ENCODE measurements at regions not wholly inside any gene's neighbourhood (a gene's known extent, or its start where the extent isn't known, plus 50 kb on each side); places are given as distances from the start of the nearest gene placed in this dataset.

- in situ Hi-C loops (cut with MboI), result no loop called here
- no peak overlapping the region for H3K9ac ChIP-seq (ENCODE audit: insufficient read depth in 1 of 2, low read depth in 2 of 2, low read length in 2 of 2)
- ChIA-PET POLR2A (no interaction called here), CTCF (ENCODE audit: low intra/inter-chr PET ratio) (no interaction called here)
- H2AFZ ChIP-seq (ENCODE audit: low read depth, low read length), result no peak overlapping the region
- FAIRE-seq (no peak), ATAC-seq (no peak), DNase-seq (ENCODE audit: extremely low read depth in 1 of 4, low spot score in 3 of 4) (no peak)
- no peaks in the 10 kb centered on the region for H3K9me3 ChIP-seq (replicated peaks; ENCODE audit: control insufficient read depth, insufficient read depth, low read depth, low read length)
- H3K36me3 ChIP-seq (ENCODE audit: control insufficient read depth, insufficient read depth, low read length), result peaks cover 3% of the 10 kb centered on the region; the same call in 1 of the 3 replicates
- no TSS peak for BruUV-seq (replicated peaks)
- no peaks in the 10 kb centered on the region for H3K79me2 ChIP-seq (ENCODE audit: control insufficient read depth, insufficient read depth, low read length)
- H4K20me1 ChIP-seq (replicated peaks; ENCODE audit: control insufficient read depth, insufficient read depth, low read length), result no peaks in the 10 kb centered on the region
- no peaks in the 10 kb centered on the region for H3K9me1 ChIP-seq (ENCODE audit: control insufficient read depth, insufficient read depth, low read length)
- H3K4me1 ChIP-seq (replicated peaks in 1 of 2; ENCODE audit: control insufficient read depth in 2 of 2, insufficient read depth in 2 of 2, low read length in 2 of 2), result no peaks in the 10 kb centered on the region
- H3K27ac ChIP-seq (ENCODE audit: extremely low read depth, low read depth, low read length), result no peak overlapping the region
- H3K4me2 ChIP-seq (ENCODE audit: insufficient read depth, low read length), result no peak overlapping the region
- H3K4me3 ChIP-seq, result no peak overlapping the region
- H3K27me3 ChIP-seq (ENCODE audit: control insufficient read depth in 2 of 2, insufficient read depth in 2 of 2, low read length in 2 of 2), result no peaks in the 10 kb centered on the region
- intact Hi-C loops (cut with micrococcal nuclease), result no loop called here
- TF ChIP-seq DNMT1 (IDR thresholded peaks at IDR 0.05), result no peak
- no peak for TF ChIP-seq VEZF1 (CRISPR knock-in tag; IDR thresholded peaks at IDR 0.05)
- no peak for TF ChIP-seq RHOXF2B (CRISPR knock-in tag; conservative IDR thresholded peaks at IDR 0.05)
- peak; percentile 51 for TF ChIP-seq C11orf30 (IDR thresholded peaks at IDR 0.05; ENCODE audit: low read depth)
- TF ChIP-seq DDX20 (tag; IDR thresholded peaks at IDR 0.05; ENCODE audit: low read depth), result no peak
- no peak for TF ChIP-seq HOXB6 (CRISPR knock-in tag; IDR thresholded peaks at IDR 0.05; ENCODE audit: borderline replicate concordance)
- TF ChIP-seq ZNF280A (IDR thresholded peaks at IDR 0.05; ENCODE audit: low read depth, partially characterized antibody), result no peak
- TF ChIP-seq SP2 (IDR thresholded peaks at IDR 0.05; ENCODE audit: extremely low read depth, low read depth, low read length, poor library complexity, severe bottlenecking), result no peak
- no peak for TF ChIP-seq BRCA1 (IDR thresholded peaks at IDR 0.05)
- TF ChIP-seq BRCA1 (CRISPR knock-in tag; IDR thresholded peaks at IDR 0.05), result no peak
- no peak for TF ChIP-seq YBX1 (IDR thresholded peaks at IDR 0.05)
- no peak for TF ChIP-seq KAT7 (CRISPR knock-in tag; IDR thresholded peaks at IDR 0.05; ENCODE audit: borderline replicate concordance)
- no peak for TF ChIP-seq ZNF407 (IDR thresholded peaks at IDR 0.05; ENCODE audit: low read depth)
These were observed 506.9 kb upstream of the NECTIN3 start for GRCh38 chr3:110564674-110565073.

Measured in K562 (cell line).